Esophagus muscularis mucosa (tissue), 4 donors: ENCODE measurements at regions not wholly inside any gene's neighbourhood (a gene's known extent, or its start where the extent isn't known, plus 50 kb on each side); places are given as distances from the start of the nearest gene placed in this dataset.
"Not testable (repeated sequence)": the region's sequence is repeated elsewhere in the genome, so short reads cannot be mapped to it uniquely, and the experiment has no call there.

Experiments used
- DNase-seq: peaks from one replicate; pipeline ENCODE4 v3.0.0-alpha.2; 2017; ENCODE audit errors: extremely low spot score
- H3K27ac ChIP-seq, 4 donors: fragments of 200-600 bp; sonication (generic); replicated peaks in 1 of 4; 1 replicate in 3 of 4; 2 replicates in 1 of 4; pipeline ENCODE4 v1.5.1; 2016 to 2019; ENCODE audit warnings: mild to moderate bottlenecking in 1 of 4
- H3K27me3 ChIP-seq, 4 donors: fragments of 200-600 bp; sonication (generic); one replicate each; pipeline versions ENCODE4 v1.5.1 to v1.6.0; 2016 to 2019
- H3K36me3 ChIP-seq, 4 donors: fragments of 200-600 bp; sonication (generic); one replicate each; pipeline ENCODE4 v1.5.1; 2016 to 2019
- H3K4me1 ChIP-seq, 4 donors: fragments of 200-600 bp; sonication (generic); one replicate each; pipeline ENCODE4 v1.5.1; 2016 to 2019
- H3K4me3 ChIP-seq, 4 donors: fragments of 200-600 bp; sonication (generic); 1 replicate in 2 of 4; 2 replicates in 2 of 4; pipeline ENCODE4 v1.5.1; 2016 to 2019; ENCODE audit warnings: mild to moderate bottlenecking in 4 of 4, moderate library complexity in 1 of 4
- H3K9me3 ChIP-seq, 4 donors: fragments of 200-600 bp; sonication (generic); 1 replicate in 3 of 4; 2 replicates in 1 of 4; pipeline ENCODE4 v1.5.1; 2016 to 2019
- CTCF ChIP-seq, 3 experiments: fragments of 200-600 bp in 2 of 3; fragments of 450-650 bp in 1 of 3; sonication (generic) in 2 of 3; IDR thresholded peaks; one replicate each; pipeline ENCODE4 v1.5.1; 2017 to 2019; ENCODE audit warnings: antibody characterized with exemption in 3 of 3, mild to moderate bottlenecking in 2 of 3, moderate library complexity in 1 of 3
- WGBS: methylation state at CpG from one replicate; pipeline ENCODE4 v1.1.5; 2018; 5-methylcytosine and 5-hydroxymethylcytosine counted together
- intact Hi-C: fragments of 100-400 bp; cut with DNase I; formaldehyde crosslinking; loops from one replicate; pipeline ENCODE4 v1.15.1; 2023

DNA sequence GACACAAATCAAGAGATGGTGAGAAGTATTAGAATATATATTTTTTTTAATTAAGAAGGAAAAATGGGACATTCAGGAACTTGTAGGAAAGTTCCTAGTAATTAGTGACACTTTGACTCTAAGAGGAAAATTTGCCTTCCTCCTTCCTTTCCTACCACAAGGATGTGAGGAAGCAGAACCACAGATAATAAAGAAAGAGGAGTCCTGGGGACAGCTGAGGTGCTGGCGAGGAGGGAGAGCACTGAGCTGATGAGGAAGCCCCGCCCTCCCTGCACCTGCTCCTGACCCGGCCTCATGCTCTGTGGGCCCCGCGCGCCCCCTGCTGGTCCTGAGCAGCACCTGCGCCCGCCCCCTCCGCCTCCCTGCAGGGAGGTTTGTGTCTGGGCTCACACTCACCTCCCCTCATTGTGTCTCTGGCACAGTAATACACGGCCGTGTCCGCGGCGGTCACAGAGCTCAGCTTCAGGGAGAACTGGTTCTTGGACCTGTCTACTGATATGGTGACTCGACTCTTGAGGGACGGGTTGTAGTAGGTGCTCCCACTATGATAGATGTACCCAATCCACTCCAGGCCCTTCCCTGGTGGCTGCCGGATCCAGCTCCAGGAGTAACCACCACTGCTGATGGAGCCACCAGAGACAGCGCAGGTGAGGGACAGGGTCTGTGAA lies 822.6 kb downstream of the TMEM121 start:
- H3K9me3 ChIP-seq, H3K4me1 ChIP-seq, H3K4me3 ChIP-seq, H3K27ac ChIP-seq, H3K36me3 ChIP-seq, intact Hi-C loops, DNase-seq: not testable (repeated sequence)
- H3K27me3 ChIP-seq = peaks cover 0 to 18% (median 0%) of the 10 kb centered on the region in 4 donors
- 31% methylated on average over 14 of the region's 18 CpGs for WGBS
- peak in 1 of 3 experiments; percentile 38 for TF ChIP-seq CTCF (IDR thresholded peaks at IDR 0.05)

GRCh38 chr14:106349678-106350457 lies 823.5 kb downstream of the TMEM121 start:
- H3K36me3 ChIP-seq, DNase-seq, H3K4me1 ChIP-seq, H3K9me3 ChIP-seq, H3K27ac ChIP-seq, intact Hi-C loops, H3K4me3 ChIP-seq: not testable (repeated sequence)
- WGBS = 75% methylated on average over 7 of the region's 7 CpGs
- H3K27me3 ChIP-seq = peaks cover 0 to 18% (median 0%) of the 10 kb centered on the region in 4 donors

DNA sequence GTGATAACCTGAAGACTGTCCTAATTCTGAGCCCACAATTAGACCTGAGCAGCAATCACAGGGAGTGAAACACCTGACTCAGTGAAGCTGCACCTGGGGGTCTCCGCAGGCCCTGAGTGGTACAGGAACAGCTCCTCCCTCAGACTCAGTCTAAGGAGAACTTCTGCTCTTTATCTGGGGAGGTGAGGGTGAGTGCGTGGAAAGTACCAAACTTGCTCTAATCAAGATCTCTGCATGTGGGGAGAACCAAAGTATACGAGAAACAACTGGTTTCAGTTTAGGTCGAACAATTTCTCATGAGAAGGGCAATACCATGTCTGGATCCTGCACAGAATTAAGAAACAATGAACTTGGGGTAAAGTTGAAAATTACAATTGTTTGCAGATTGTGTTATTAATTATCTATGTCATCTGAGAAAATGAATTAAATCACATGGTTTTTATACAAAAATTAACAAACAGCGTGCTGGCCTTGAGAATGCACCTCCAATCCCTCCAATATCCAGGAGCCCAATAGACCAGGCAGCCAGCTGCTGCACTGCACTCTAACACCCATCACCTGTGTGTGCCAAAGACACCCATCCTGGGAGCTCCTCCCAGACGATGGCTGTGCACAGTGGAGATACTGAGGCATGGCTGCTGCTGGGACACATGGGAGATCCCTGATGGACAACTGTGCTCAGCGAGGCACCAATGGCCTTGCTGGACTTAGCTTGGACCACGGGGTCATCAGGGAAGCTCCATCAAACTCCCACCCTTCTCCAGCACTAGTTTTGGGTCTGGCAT lies 828.8 kb downstream of the TMEM121 start:
- DNase-seq, H3K36me3 ChIP-seq, H3K9me3 ChIP-seq, H3K4me3 ChIP-seq, H3K27ac ChIP-seq, intact Hi-C loops, H3K4me1 ChIP-seq: not testable (repeated sequence)
- WGBS = 41% methylated on average over 8 of the region's 8 CpGs
- H3K27me3 ChIP-seq = peaks cover 0 to 14% (median 0%) of the 10 kb centered on the region in 4 donors

GRCh38 chr14:106355881-106356642 lies 829.7 kb downstream of the TMEM121 start:
- intact Hi-C loops, H3K36me3 ChIP-seq, H3K27ac ChIP-seq, DNase-seq, H3K4me1 ChIP-seq, H3K9me3 ChIP-seq, H3K4me3 ChIP-seq: not testable (repeated sequence)
- H3K27me3 ChIP-seq = peaks cover 0 to 14% (median 0%) of the 10 kb centered on the region in 4 donors
- 50% methylated on average over 6 of the region's 6 CpGs for WGBS

DNA sequence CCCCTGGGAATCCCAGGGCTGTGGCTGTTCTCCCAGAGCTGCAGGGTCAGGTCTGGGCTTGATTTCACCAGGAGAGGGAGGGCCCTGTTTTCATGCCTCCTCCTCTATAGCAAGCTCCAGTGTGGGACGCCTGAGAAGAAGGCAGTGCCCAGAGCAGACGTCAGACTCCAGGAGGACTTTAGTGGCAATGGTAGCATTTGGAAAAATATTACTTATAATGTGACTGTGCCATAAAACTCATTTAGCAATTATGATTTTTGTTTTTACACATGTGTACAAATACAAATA lies 830.2 kb downstream of the TMEM121 start:
- H3K27ac ChIP-seq, intact Hi-C loops, DNase-seq, H3K4me1 ChIP-seq, H3K4me3 ChIP-seq, H3K9me3 ChIP-seq, H3K36me3 ChIP-seq: not testable (repeated sequence)
- H3K27me3 ChIP-seq = peaks cover 0 to 14% (median 0%) of the 10 kb centered on the region in 4 donors
- WGBS = 59% methylated on average over 2 of the region's 2 CpGs

- peaks cover 0 to 14% (median 0%) of the 10 kb centered on the region in 4 donors for H3K27me3 ChIP-seq
- WGBS = 50% methylated on average over 10 of the region's 17 CpGs
- not testable (repeated sequence) for H3K27ac ChIP-seq
Observed at GRCh38 chr14:106359157-106359887, 832.9 kb downstream of the TMEM121 start.

DNA sequence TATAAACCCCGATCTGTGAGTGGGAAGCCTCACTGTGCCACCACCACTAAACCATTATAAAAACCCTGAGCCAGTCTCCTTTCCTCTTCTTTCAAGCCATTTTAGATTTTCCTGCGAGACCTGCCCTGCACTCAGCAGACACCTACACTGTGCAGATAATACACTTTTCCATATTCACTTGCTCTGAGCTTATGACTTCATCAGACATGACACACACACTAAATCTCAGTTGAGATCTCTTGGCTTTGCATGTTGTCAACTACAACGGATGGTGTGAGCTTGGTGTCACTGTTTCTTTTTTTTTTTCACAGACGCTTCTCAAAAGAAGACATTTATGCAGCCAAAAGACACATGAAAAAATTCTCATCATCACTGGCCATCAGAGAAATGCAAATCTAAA lies 839.0 kb downstream of the TMEM121 start:
- H3K27me3 ChIP-seq, H3K4me3 ChIP-seq, H3K4me1 ChIP-seq, H3K27ac ChIP-seq, DNase-seq, intact Hi-C loops, H3K36me3 ChIP-seq, H3K9me3 ChIP-seq: not testable (repeated sequence)
- 35% methylated on average over 2 of the region's 4 CpGs for WGBS

More at GRCh38 chr14:106359157-106359887, 832.9 kb downstream of the TMEM121 start:
- H3K9me3 ChIP-seq, H3K4me3 ChIP-seq, intact Hi-C loops, H3K36me3 ChIP-seq, H3K4me1 ChIP-seq, DNase-seq: not testable (repeated sequence)

DNA sequence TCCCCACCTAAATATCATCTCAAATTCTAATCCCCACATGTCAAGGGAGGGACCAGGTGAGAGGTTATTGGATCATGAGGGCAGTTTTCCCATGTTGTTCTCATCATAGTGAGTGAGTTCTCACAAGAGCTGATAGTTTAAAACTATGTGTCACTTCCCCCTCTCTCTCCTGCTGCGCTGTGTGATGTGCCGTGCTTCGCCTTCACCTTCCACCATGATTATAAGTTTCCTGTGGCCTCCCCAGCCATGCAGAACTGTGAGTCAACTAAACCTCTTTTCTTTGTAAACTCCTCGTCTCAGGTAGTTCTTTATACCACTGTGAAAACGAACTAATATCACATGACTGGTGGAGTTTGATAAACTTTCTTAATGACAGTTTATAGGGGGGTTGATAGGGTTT lies 839.5 kb downstream of the TMEM121 start:
- WGBS = 42% methylated on average over 4 of the region's 5 CpGs

DNA sequence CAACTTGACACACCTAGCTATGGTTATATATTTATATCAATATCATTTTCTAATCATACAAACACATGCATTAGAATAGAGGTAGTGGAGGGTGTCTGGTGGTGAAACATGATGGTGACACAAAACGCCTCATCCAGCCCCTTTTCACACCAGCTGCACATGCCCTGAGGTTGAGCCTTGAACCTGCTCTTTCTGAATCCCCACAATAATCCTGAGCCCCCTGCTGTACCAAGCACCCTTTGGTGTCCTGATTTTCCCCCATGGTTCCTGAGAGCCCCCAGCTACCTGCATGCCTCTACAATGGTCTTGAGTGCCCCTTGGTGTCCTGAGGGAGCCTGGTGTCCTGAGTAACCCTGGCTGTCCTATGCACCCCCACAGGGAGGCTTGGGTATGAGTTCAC lies 840.6 kb downstream of the TMEM121 start:
- H3K27ac ChIP-seq, H3K27me3 ChIP-seq, intact Hi-C loops, H3K9me3 ChIP-seq, H3K4me3 ChIP-seq, H3K36me3 ChIP-seq, DNase-seq, H3K4me1 ChIP-seq: not testable (repeated sequence)
- WGBS = 60% methylated on average over 1 of the region's 1 CpG

More for the DNA sequence above, 839.5 kb downstream of the TMEM121 start:
- H3K4me1 ChIP-seq, H3K4me3 ChIP-seq, H3K27ac ChIP-seq, intact Hi-C loops, DNase-seq, H3K27me3 ChIP-seq, H3K36me3 ChIP-seq, H3K9me3 ChIP-seq: not testable (repeated sequence)

DNA sequence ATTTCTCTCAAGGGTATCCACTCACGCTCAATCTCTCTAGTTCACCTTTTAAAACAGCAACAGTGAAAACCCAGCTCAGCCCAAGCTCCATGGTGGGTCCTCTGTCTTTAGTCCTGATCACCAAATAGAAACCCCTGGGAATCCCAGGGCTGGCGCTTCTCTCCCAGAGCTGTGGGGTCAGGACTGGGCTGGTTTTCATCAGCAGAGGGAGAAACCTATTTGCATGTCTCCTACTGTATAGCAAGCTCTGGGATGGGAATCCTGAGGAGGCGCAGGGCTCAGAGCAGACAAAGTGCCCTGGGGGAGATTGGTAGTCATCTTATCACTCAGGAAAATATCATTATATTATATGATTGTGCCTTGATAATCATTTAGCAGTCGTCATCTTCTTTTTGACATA lies 843.1 kb downstream of the TMEM121 start:
- DNase-seq, H3K9me3 ChIP-seq, H3K27ac ChIP-seq, H3K36me3 ChIP-seq, H3K4me1 ChIP-seq, H3K4me3 ChIP-seq, intact Hi-C loops: not testable (repeated sequence)
- 31% methylated on average over 3 of the region's 4 CpGs for WGBS
- peaks cover 0 to 23% (median 0%) of the 10 kb centered on the region in 4 donors for H3K27me3 ChIP-seq
